ENCODE measurements at regions not wholly inside any gene's neighbourhood (a gene's known extent, or its start where the extent isn't known, plus 50 kb on each side); places are given as distances from the start of the nearest gene placed in this dataset.
A peak's percentile ranks its signal among the peaks of the same experiment; 100 is the strongest.

DNA sequence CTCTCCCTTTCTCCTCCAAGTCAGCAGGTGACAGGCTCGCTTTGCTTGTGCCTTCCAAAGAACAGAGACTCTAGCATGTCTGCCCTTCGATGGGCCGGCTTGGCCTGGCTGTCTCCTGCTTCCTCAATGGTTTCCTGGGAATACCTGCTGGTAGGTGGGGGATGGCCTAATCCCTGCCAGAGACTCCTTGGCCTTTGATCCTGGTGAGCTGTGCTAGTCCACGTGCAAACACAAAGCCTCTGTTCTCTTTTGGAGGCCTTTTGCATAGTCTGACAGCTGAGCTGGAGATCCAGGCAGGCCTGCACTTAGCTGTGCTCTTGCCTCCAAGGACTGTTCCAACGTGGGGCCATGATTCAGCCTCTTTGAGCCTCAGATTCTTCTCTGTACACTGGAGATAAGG lies 67.6 kb downstream of the ARL4C start:
- TF ChIP-seq, protein P1, sequence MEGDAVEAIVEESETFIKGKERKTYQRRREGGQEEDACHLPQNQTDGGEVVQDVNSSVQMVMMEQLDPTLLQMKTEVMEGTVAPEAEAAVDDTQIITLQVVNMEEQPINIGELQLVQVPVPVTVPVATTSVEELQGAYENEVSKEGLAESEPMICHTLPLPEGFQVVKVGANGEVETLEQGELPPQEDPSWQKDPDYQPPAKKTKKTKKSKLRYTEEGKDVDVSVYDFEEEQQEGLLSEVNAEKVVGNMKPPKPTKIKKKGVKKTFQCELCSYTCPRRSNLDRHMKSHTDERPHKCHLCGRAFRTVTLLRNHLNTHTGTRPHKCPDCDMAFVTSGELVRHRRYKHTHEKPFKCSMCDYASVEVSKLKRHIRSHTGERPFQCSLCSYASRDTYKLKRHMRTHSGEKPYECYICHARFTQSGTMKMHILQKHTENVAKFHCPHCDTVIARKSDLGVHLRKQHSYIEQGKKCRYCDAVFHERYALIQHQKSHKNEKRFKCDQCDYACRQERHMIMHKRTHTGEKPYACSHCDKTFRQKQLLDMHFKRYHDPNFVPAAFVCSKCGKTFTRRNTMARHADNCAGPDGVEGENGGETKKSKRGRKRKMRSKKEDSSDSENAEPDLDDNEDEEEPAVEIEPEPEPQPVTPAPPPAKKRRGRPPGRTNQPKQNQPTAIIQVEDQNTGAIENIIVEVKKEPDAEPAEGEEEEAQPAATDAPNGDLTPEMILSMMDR (IDR thresholded peaks at IDR 0.05): no peak
- H3K4me3 Mint-ChIP-seq: no peak overlapping the region
- Histone ChIP-seq H3K27me3 (ENCODE audit: control insufficient read depth in 2 of 2, insufficient read depth in 2 of 2, low read length in 2 of 2) (no peaks in the 10 kb centered on the region), H3K79me2 (ENCODE audit: insufficient read depth, low read length) (no peaks in the 10 kb centered on the region), H3K36me3 (replicated peaks in 1 of 2; ENCODE audit: control insufficient read depth in 1 of 2, insufficient read depth in 2 of 2, low read length in 2 of 2) (no peaks in the 10 kb centered on the region), H3K4me2 (replicated peaks; ENCODE audit: extremely low read depth, low read length, poor library complexity, severe bottlenecking) (no peak overlapping the region), H3K9me3 (replicated peaks in 1 of 2; ENCODE audit: control insufficient read depth in 1 of 2, insufficient read depth in 1 of 2, low read length in 2 of 2) (no peaks in the 10 kb centered on the region), H3K4me3 (replicated peaks in 1 of 3; ENCODE audit: low read depth in 2 of 3, low read length in 3 of 3) (no peak overlapping the region), H4K20me1 (ENCODE audit: insufficient read depth, low read length) (no peaks in the 10 kb centered on the region), H3K27ac (ENCODE audit: low read depth in 1 of 2, low read length in 2 of 2) (no peak overlapping the region), H2AFZ (ENCODE audit: insufficient read depth, low read depth, low read length, poor library complexity, severe bottlenecking) (no peak overlapping the region), H3K9ac (ENCODE audit: insufficient read depth, low read length, poor library complexity, severe bottlenecking) (no peak overlapping the region), H3K4me1 (ENCODE audit: control insufficient read depth in 1 of 2, insufficient read depth in 2 of 2, low read length in 2 of 2) (peaks cover 41 to 42% of the 10 kb centered on the region in 2 donors)
- no peak overlapping the region for H3K27ac Mint-ChIP-seq
- WGBS (ENCODE audit: insufficient coverage): 80% methylated on average over 3 of the region's 5 CpGs
- intact Hi-C loops (cut with micrococcal nuclease): loop anchor here (5.0 to 10.0 kb wide), 4 partner anchors 63 to 137 kb away; partner anchors contain the start of gene ARL4C (in 1 of the 2)
- H3K36me3 Mint-ChIP-seq: peaks cover 2% of the 10 kb centered on the region in 2 donors
- peaks cover 0 to 7% (median 0%) of the 10 kb centered on the region in 7 donors for H3K9me3 Mint-ChIP-seq
- peaks cover 42% of the 10 kb centered on the region for H3K4me1 Mint-ChIP-seq
- peaks cover 0 to 5% (median 0%) of the 10 kb centered on the region in 3 donors for H3K27me3 Mint-ChIP-seq (ENCODE audit: low read depth in 3 of 3)
- no peak for DNase-seq

DNA sequence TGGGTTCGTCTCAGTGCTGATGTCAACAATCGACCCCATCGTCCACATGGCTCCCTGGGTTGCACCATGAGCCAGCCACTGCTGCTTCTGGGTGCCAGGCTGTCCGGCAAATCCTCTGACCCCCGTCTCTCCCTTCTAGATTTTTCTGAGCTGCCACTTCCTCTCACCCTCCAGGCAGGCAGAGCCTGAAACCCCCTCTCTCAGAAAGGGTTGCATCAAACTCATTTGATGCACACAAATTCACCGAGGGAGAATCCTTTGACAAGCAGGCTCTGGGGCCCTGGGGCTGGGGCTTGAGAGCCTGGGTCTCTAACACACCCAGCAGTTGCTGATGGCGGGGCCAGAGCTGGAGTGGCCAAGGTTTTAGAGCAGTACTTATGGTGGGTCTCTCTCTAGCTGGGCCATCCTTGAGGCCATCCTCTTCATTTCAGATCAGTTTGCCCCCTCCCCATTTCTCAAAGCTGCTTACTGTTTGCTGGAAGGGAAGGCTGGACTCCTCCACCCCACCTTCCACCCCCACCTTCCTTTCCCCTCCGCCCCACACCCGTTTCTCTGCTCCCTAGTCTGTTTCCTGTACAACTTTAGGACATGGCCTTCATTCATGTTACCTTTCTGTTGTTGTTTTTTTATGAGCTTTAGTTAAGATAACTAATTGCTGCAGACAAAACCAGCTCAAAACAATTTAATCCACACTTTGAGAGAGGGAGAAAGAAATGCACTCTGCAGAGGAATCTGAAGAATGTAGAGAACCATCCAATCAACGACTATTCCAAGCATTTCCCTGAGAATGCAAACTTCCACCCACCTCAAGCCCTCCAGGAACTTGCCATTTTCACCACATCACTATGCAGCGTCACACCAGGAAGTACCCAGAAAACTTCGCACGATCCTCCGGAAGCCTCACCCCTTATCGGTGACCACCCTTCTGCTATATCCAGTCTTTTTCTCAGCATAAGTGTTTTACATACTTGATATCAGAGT lies 69.5 kb downstream of the ARL4C start:
- peak; percentile 52 to 75 (median 56) for DNase-seq
- Histone ChIP-seq H3K9me3 (replicated peaks in 1 of 2; ENCODE audit: control insufficient read depth in 1 of 2, insufficient read depth in 1 of 2, low read length in 2 of 2) (no peaks in the 10 kb centered on the region), H4K20me1 (ENCODE audit: insufficient read depth, low read length) (no peaks in the 10 kb centered on the region), H3K36me3 (replicated peaks in 1 of 2; ENCODE audit: control insufficient read depth in 1 of 2, insufficient read depth in 2 of 2, low read length in 2 of 2) (no peaks in the 10 kb centered on the region), H3K4me2 (replicated peaks; ENCODE audit: extremely low read depth, low read length, poor library complexity, severe bottlenecking) (peak overlapping the region; percentile 41), H3K4me3 (replicated peaks in 1 of 3; ENCODE audit: low read depth in 2 of 3, low read length in 3 of 3) (peak overlapping the region in 1 of 3 experiments; percentile 14), H3K79me2 (ENCODE audit: insufficient read depth, low read length) (no peaks in the 10 kb centered on the region), H2AFZ (ENCODE audit: insufficient read depth, low read depth, low read length, poor library complexity, severe bottlenecking) (peak overlapping the region; percentile 52), H3K9ac (ENCODE audit: insufficient read depth, low read length, poor library complexity, severe bottlenecking) (peak overlapping the region; percentile 39), H3K4me1 (ENCODE audit: control insufficient read depth in 1 of 2, insufficient read depth in 2 of 2, low read length in 2 of 2) (peaks cover 48 to 57% of the 10 kb centered on the region in 2 donors), H3K27me3 (ENCODE audit: control insufficient read depth in 2 of 2, insufficient read depth in 2 of 2, low read length in 2 of 2) (no peaks in the 10 kb centered on the region), H3K27ac (ENCODE audit: low read depth in 1 of 2, low read length in 2 of 2) (peak overlapping the region; percentile 91 to 92)
- H3K27me3 Mint-ChIP-seq (ENCODE audit: low read depth in 3 of 3): peaks cover 0 to 5% (median under 1%) of the 10 kb centered on the region in 3 donors
- intact Hi-C loops (cut with micrococcal nuclease): loop anchor here (5.0 to 10.0 kb wide), 4 partner anchors 65 to 135 kb away; partner anchors contain the start of gene ARL4C (in 1 of the 2)
- H3K27ac Mint-ChIP-seq: peak overlapping the region; percentile 92 to 98 (median 95)
- H3K9me3 Mint-ChIP-seq: peaks cover 0 to 7% (median 0%) of the 10 kb centered on the region in 7 donors
- peaks cover 2% of the 10 kb centered on the region in 2 donors for H3K36me3 Mint-ChIP-seq
- peaks cover 51% of the 10 kb centered on the region for H3K4me1 Mint-ChIP-seq
- TF ChIP-seq, protein P1 (IDR thresholded peaks at IDR 0.05): no peak
- 41% methylated on average over 7 of the region's 15 CpGs for WGBS (ENCODE audit: insufficient coverage)
- H3K4me3 Mint-ChIP-seq: peak overlapping the region; percentile 56 to 69
